HG02571 (cell line): ENCODE measurements at regions not wholly inside any gene's neighbourhood (a gene's known extent, or its start where the extent isn't known, plus 50 kb on each side); places are given as distances from the start of the nearest gene placed in this dataset.
"Not testable (repeated sequence)": the region's sequence is repeated elsewhere in the genome, so short reads cannot be mapped to it uniquely, and the experiment has no call there.

Experiments used
- ATAC-seq: cut with Tn5 transposase; IDR thresholded peaks from one replicate; pipeline ENCODE4 v1.9.1; 2021; ENCODE audit warnings: mild to moderate bottlenecking, moderate library complexity; ENCODE audit not compliant: unreplicated experiment

- no peak for ATAC-seq
Observed at GRCh38 chr6:164409309-164410009, 899.9 kb downstream of the C6orf118 start.

- ATAC-seq, result no peak
Observed at GRCh38 chr6:164408868-164409267, 900.5 kb downstream of the C6orf118 start.

- no peak for ATAC-seq
Observed at GRCh38 chr6:164404812-164405488, 904.5 kb downstream of the C6orf118 start.

GRCh38 chr6:164401871-164402270, 907.5 kb downstream of the C6orf118 start:
- no peak for ATAC-seq

GRCh38 chr6:164398647-164399046, 910.8 kb downstream of the C6orf118 start:
- no peak for ATAC-seq

- no peak for ATAC-seq
Observed at GRCh38 chr6:164396071-164397047, 913.0 kb downstream of the C6orf118 start.

- no peak for ATAC-seq
Observed at GRCh38 chr6:164379795-164380194, 929.6 kb downstream of the C6orf118 start.

GRCh38 chr6:164378330-164378729, 931.1 kb downstream of the C6orf118 start:
- ATAC-seq, result no peak

GRCh38 chr6:164377348-164377918, 932.0 kb downstream of the C6orf118 start:
- no peak for ATAC-seq

GRCh38 chr6:164370773-164371172, 938.6 kb downstream of the C6orf118 start:
- ATAC-seq, result no peak

GRCh38 chr6:164359441-164359840, 944.9 kb downstream of the QKI start:
- no peak for ATAC-seq

- no peak for ATAC-seq
Observed at GRCh38 chr6:164359036-164359435, 944.5 kb downstream of the QKI start.

- ATAC-seq, result no peak
Observed at GRCh38 chr6:164356814-164357213, 942.3 kb downstream of the QKI start.

- ATAC-seq, result no peak
Observed at GRCh38 chr6:164347455-164347854, 932.9 kb downstream of the QKI start.

- ATAC-seq, result no peak
Observed at GRCh38 chr6:164346631-164347030, 932.1 kb downstream of the QKI start.

GRCh38 chr6:164345806-164346496, 931.4 kb downstream of the QKI start:
- no peak for ATAC-seq

GRCh38 chr6:164345327-164345726, 930.8 kb downstream of the QKI start:
- no peak for ATAC-seq

- no peak for ATAC-seq
Observed at GRCh38 chr6:164344801-164345291, 930.3 kb downstream of the QKI start.

GRCh38 chr6:164339442-164339841, 924.9 kb downstream of the QKI start:
- not testable (repeated sequence) for ATAC-seq

- ATAC-seq, result no peak
Observed at GRCh38 chr6:164337925-164338397, 923.4 kb downstream of the QKI start.
